ENCODE measurements at regions not wholly inside any gene's neighbourhood (a gene's known extent, or its start where the extent isn't known, plus 50 kb on each side); places are given as distances from the start of the nearest gene placed in this dataset.
"Not testable (repeated sequence)": the region's sequence is repeated elsewhere in the genome, so short reads cannot be mapped to it uniquely, and the experiment has no call there.

- DNase-seq = no peak
Observed at GRCh38 chr4:156538651-156539257, 432.8 kb downstream of the PDGFC start.

- no peak for DNase-seq
Observed at GRCh38 chr4:156538210-156538609, 433.4 kb downstream of the PDGFC start.

GRCh38 chr4:156537286-156537685 lies 434.3 kb downstream of the PDGFC start:
- no peak for DNase-seq

GRCh38 chr4:156536661-156537060 lies 434.9 kb downstream of the PDGFC start:
- no peak for DNase-seq

GRCh38 chr4:156534205-156534604 lies 437.4 kb downstream of the PDGFC start:
- DNase-seq = no peak

GRCh38 chr4:156528216-156528615 lies 443.4 kb downstream of the PDGFC start:
- DNase-seq = no peak

- DNase-seq = no peak
Observed at GRCh38 chr4:156527237-156527993, 444.2 kb downstream of the PDGFC start.

GRCh38 chr4:156523991-156524390 lies 447.6 kb downstream of the PDGFC start:
- DNase-seq = no peak

GRCh38 chr4:156523492-156523891 lies 448.1 kb downstream of the PDGFC start:
- no peak for DNase-seq

GRCh38 chr4:156521631-156522030 lies 450.0 kb downstream of the PDGFC start:
- DNase-seq = no peak

- no peak for DNase-seq
Observed at GRCh38 chr4:156517956-156518355, 453.6 kb downstream of the PDGFC start.

- DNase-seq = no peak
Observed at GRCh38 chr4:156517546-156517945, 454.1 kb downstream of the PDGFC start.

GRCh38 chr4:156516698-156517097 lies 454.9 kb downstream of the PDGFC start:
- no peak for DNase-seq

- no peak for DNase-seq
Observed at GRCh38 chr4:156515295-156515694, 456.3 kb downstream of the PDGFC start.

GRCh38 chr4:156512622-156513021 lies 459.0 kb downstream of the PDGFC start:
- DNase-seq = no peak

GRCh38 chr4:156509921-156510320 lies 461.7 kb downstream of the PDGFC start:
- DNase-seq = not testable (repeated sequence)

GRCh38 chr4:156505341-156505955 lies 466.2 kb downstream of the PDGFC start:
- DNase-seq = no peak

- no peak for DNase-seq
Observed at GRCh38 chr4:156503119-156503518, 468.5 kb downstream of the PDGFC start.

- DNase-seq = no peak
Observed at GRCh38 chr4:156501962-156502361, 469.6 kb downstream of the PDGFC start.

- no peak for DNase-seq
Observed at GRCh38 chr4:156499684-156500083, 471.9 kb downstream of the PDGFC start.

- no peak for DNase-seq
Observed at GRCh38 chr4:156497486-156497885, 474.1 kb downstream of the PDGFC start.

GRCh38 chr4:156496797-156497196 lies 474.8 kb downstream of the PDGFC start:
- no peak for DNase-seq

- no peak for DNase-seq
Observed at GRCh38 chr4:156495836-156496235, 475.8 kb downstream of the PDGFC start.

- no peak for DNase-seq
Observed at GRCh38 chr4:156495091-156495490, 476.5 kb downstream of the PDGFC start.
